Gastrocnemius medialis (tissue), 4 donors: ENCODE measurements at regions not wholly inside any gene's neighbourhood (a gene's known extent, or its start where the extent isn't known, plus 50 kb on each side); places are given as distances from the start of the nearest gene placed in this dataset.

Experiments used
- POLR2A ChIP-seq, 2 donors: fragments of 450-650 bp; IDR thresholded peaks; one replicate each; pipeline ENCODE4 v1.6.1; 2017; ENCODE audit warnings: antibody characterized with exemption in 2 of 2, mild to moderate bottlenecking in 2 of 2, moderate library complexity in 2 of 2
- TF ChIP-seq, protein P1 (sequence below), 5 experiments: fragments of 450-650 bp in 3 of 5; fragments of 200-600 bp in 2 of 5; sonication (generic) in 2 of 5; IDR thresholded peaks in 4 of 5; conservative IDR thresholded peaks in 1 of 5; 1 replicate in 4 of 5; 2 replicates in 1 of 5; pipeline ENCODE4 v1.5.1; 2016 to 2019; ENCODE audit warnings: antibody characterized with exemption in 5 of 5, mild to moderate bottlenecking in 3 of 5, moderate library complexity in 3 of 5

GRCh38 chr4:65069177-65069576 is 601.1 kb downstream of the EPHA5 start:
- TF ChIP-seq, protein P1, sequence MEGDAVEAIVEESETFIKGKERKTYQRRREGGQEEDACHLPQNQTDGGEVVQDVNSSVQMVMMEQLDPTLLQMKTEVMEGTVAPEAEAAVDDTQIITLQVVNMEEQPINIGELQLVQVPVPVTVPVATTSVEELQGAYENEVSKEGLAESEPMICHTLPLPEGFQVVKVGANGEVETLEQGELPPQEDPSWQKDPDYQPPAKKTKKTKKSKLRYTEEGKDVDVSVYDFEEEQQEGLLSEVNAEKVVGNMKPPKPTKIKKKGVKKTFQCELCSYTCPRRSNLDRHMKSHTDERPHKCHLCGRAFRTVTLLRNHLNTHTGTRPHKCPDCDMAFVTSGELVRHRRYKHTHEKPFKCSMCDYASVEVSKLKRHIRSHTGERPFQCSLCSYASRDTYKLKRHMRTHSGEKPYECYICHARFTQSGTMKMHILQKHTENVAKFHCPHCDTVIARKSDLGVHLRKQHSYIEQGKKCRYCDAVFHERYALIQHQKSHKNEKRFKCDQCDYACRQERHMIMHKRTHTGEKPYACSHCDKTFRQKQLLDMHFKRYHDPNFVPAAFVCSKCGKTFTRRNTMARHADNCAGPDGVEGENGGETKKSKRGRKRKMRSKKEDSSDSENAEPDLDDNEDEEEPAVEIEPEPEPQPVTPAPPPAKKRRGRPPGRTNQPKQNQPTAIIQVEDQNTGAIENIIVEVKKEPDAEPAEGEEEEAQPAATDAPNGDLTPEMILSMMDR (IDR thresholded peaks at IDR 0.05 in 4 of 5, conservative IDR thresholded peaks at IDR 0.05 in 1 of 5) = no peak
- no peak for TF ChIP-seq POLR2A (IDR thresholded peaks at IDR 0.05)
